HG03439 (cell line): ENCODE measurements at regions not wholly inside any gene's neighbourhood (a gene's known extent, or its start where the extent isn't known, plus 50 kb on each side); places are given as distances from the start of the nearest gene placed in this dataset.

Experiments
- ATAC-seq: cut with Tn5 transposase; IDR thresholded peaks from one replicate; pipeline ENCODE4 v1.9.1; 2021; ENCODE audit warnings: mild to moderate bottlenecking, moderate library complexity; ENCODE audit not compliant: unreplicated experiment

GRCh38 chr6:103707596-103708325, 1152.0 kb downstream of the HACE1 start:
- ATAC-seq = no peak

GRCh38 chr6:103699769-103700168, 1160.0 kb downstream of the HACE1 start:
- ATAC-seq = no peak

- no peak for ATAC-seq
Observed at GRCh38 chr6:103687430-103687829, 1172.3 kb downstream of the HACE1 start.

GRCh38 chr6:103680116-103680515, 1179.6 kb downstream of the HACE1 start:
- no peak for ATAC-seq

- ATAC-seq = no peak
Observed at GRCh38 chr6:103677290-103677689, 1182.4 kb downstream of the HACE1 start.

GRCh38 chr6:103675807-103676406, 1183.8 kb downstream of the HACE1 start:
- no peak for ATAC-seq

- no peak for ATAC-seq
Observed at GRCh38 chr6:103674790-103675189, 1184.9 kb downstream of the HACE1 start.

GRCh38 chr6:103672169-103672568, 1187.5 kb downstream of the HACE1 start:
- no peak for ATAC-seq

- ATAC-seq = no peak
Observed at GRCh38 chr6:103629613-103630012, 1230.1 kb downstream of the HACE1 start.

GRCh38 chr6:103617642-103618041, 1242.1 kb downstream of the HACE1 start:
- ATAC-seq = no peak

GRCh38 chr6:103587722-103588121, 1272.0 kb downstream of the HACE1 start:
- ATAC-seq = no peak

GRCh38 chr6:103578115-103578514, 1281.6 kb downstream of the HACE1 start:
- ATAC-seq = no peak

GRCh38 chr6:103570431-103570830, 1289.3 kb downstream of the HACE1 start:
- ATAC-seq = no peak

GRCh38 chr6:103554911-103555310, 1304.8 kb downstream of the HACE1 start:
- ATAC-seq = no peak

- no peak for ATAC-seq
Observed at GRCh38 chr6:103538381-103538780, 1321.3 kb downstream of the HACE1 start.

- no peak for ATAC-seq
Observed at GRCh38 chr6:103534814-103535213, 1324.9 kb downstream of the HACE1 start.

GRCh38 chr6:103534095-103534494, 1325.6 kb downstream of the HACE1 start:
- no peak for ATAC-seq

- ATAC-seq = no peak
Observed at GRCh38 chr6:103522045-103522444, 1337.7 kb downstream of the HACE1 start.

GRCh38 chr6:103516336-103516735, 1343.4 kb downstream of the HACE1 start:
- no peak for ATAC-seq

- ATAC-seq = no peak
Observed at GRCh38 chr6:103507052-103507451, 1352.7 kb downstream of the HACE1 start.

- ATAC-seq = no peak
Observed at GRCh38 chr6:103505155-103505518, 1354.6 kb downstream of the HACE1 start.

GRCh38 chr6:103504501-103505154, 1355.1 kb downstream of the HACE1 start:
- ATAC-seq = no peak
